ENCODE measurements at regions not wholly inside any gene's neighbourhood (a gene's known extent, or its start where the extent isn't known, plus 50 kb on each side); places are given as distances from the start of the nearest gene placed in this dataset.

DNA sequence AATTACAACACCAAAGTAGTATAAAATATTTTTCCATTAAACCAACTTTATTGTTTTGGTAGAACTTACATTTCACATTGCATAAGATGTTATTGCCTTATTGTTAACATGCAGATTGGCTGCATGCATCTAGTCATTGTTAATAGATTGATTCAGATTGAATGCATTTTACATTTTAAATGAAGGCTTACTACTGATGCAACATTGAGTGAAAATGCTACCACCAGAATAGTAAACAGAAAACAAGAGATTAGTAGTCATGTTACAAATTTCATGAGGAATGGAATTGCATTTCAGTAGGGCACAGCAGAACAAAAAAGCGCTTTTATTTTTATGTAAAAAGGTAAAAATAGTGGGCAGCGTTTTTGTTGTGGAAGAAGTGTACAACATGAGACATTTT lies 298.3 kb downstream of the ARL4A start:
- ChIA-PET POLR2A (no interaction called here), CTCF (interaction anchor here (1.3 kb wide), 1 partner anchor 34 kb away, joined by 3 read pairs; no protein-coding TSS in a partner anchor)
- no peaks in the 10 kb centered on the region for H3K4me1 ChIP-seq (ENCODE audit: control insufficient read depth, extremely low read depth, insufficient read depth, low read length)
- no peaks in the 10 kb centered on the region for H3K9me1 ChIP-seq (replicated peaks; ENCODE audit: control insufficient read depth, extremely low read depth, insufficient read depth, low read length)
- no peak overlapping the region for H3K4me2 ChIP-seq (ENCODE audit: insufficient read depth, low read length)
- no peak overlapping the region for H2AFZ ChIP-seq (ENCODE audit: low read depth, low read length)
- H3K27ac ChIP-seq (ENCODE audit: insufficient read depth, low read depth, low read length): no peak overlapping the region
- no peaks in the 10 kb centered on the region for H3K79me2 ChIP-seq (ENCODE audit: control insufficient read depth, insufficient read depth, low read length)
- H3K9me3 ChIP-seq (replicated peaks; ENCODE audit: control insufficient read depth, insufficient read depth, low read length): no peaks in the 10 kb centered on the region
- DNase-seq (ENCODE audit: low read depth, low spot score) (no peak), FAIRE-seq (no peak)
- TF ChIP-seq JUN (IDR thresholded peaks at IDR 0.05; ENCODE audit: borderline replicate concordance, insufficient read depth, insufficient read length, low read depth): no peak
- TF ChIP-seq POLR2A (IDR thresholded peaks at IDR 0.05; ENCODE audit: low read depth, low read length): no peak
- TF ChIP-seq, protein P1, sequence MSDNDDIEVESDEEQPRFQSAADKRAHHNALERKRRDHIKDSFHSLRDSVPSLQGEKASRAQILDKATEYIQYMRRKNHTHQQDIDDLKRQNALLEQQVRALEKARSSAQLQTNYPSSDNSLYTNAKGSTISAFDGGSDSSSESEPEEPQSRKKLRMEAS (IDR thresholded peaks at IDR 0.05; ENCODE audit: insufficient read depth, insufficient read length): no peak
- no peak for TF ChIP-seq GATA2 (IDR thresholded peaks at IDR 0.05; ENCODE audit: insufficient read depth, insufficient read length, low read depth, low read length)
- TF ChIP-seq, protein P2, sequence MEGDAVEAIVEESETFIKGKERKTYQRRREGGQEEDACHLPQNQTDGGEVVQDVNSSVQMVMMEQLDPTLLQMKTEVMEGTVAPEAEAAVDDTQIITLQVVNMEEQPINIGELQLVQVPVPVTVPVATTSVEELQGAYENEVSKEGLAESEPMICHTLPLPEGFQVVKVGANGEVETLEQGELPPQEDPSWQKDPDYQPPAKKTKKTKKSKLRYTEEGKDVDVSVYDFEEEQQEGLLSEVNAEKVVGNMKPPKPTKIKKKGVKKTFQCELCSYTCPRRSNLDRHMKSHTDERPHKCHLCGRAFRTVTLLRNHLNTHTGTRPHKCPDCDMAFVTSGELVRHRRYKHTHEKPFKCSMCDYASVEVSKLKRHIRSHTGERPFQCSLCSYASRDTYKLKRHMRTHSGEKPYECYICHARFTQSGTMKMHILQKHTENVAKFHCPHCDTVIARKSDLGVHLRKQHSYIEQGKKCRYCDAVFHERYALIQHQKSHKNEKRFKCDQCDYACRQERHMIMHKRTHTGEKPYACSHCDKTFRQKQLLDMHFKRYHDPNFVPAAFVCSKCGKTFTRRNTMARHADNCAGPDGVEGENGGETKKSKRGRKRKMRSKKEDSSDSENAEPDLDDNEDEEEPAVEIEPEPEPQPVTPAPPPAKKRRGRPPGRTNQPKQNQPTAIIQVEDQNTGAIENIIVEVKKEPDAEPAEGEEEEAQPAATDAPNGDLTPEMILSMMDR (IDR thresholded peaks at IDR 0.05; ENCODE audit: extremely low read depth in 1 of 2, insufficient read depth in 1 of 2, low read depth in 1 of 2, low read length in 2 of 2): no peak
- TF ChIP-seq POLR2AphosphoS5 (IDR thresholded peaks at IDR 0.05; ENCODE audit: insufficient read depth, low read depth, low read length): no peak
- TF ChIP-seq MYC (IDR thresholded peaks at IDR 0.05; ENCODE audit: low read depth, low read length): no peak
- TF ChIP-seq EZH2 (IDR thresholded peaks at IDR 0.05; ENCODE audit: borderline replicate concordance, low read depth, low read length, severe bottlenecking): no peak
- no peak for TF ChIP-seq FOS (IDR thresholded peaks at IDR 0.05; ENCODE audit: borderline replicate concordance, insufficient read depth, low read length)
- no peaks in the 10 kb centered on the region for H3K27me3 ChIP-seq (ENCODE audit: control insufficient read depth in 2 of 2, insufficient read depth in 2 of 2, low read length in 2 of 2)
- H3K9ac ChIP-seq (replicated peaks; ENCODE audit: extremely low read depth, insufficient read depth, low read length): no peak overlapping the region
- dilution Hi-C loops (cut with MboI; ENCODE audit: extremely low pct_ligation_motif_present, low sequenced_read_pairs) (no loop called here), intact Hi-C loops (cut with micrococcal nuclease) (no loop called here)
- H4K20me1 ChIP-seq (replicated peaks; ENCODE audit: control insufficient read depth, extremely low read depth, insufficient read depth, low read length): no peaks in the 10 kb centered on the region
- H3K36me3 ChIP-seq (ENCODE audit: control insufficient read depth in 2 of 2, extremely low read depth in 1 of 2, insufficient read depth in 2 of 2, low read length in 2 of 2): no peaks in the 10 kb centered on the region
- no TSS peak for BruUV-seq (replicated peaks)
- H3K4me3 ChIP-seq (replicated peaks in 1 of 3; ENCODE audit: insufficient read depth in 1 of 3, low read depth in 1 of 3, low read length in 3 of 3): no peak overlapping the region

Data from endothelial cell of umbilical vein (primary cell).